Hepatocyte (in vitro differentiated cells): ENCODE measurements at regions not wholly inside any gene's neighbourhood (a gene's known extent, or its start where the extent isn't known, plus 50 kb on each side); places are given as distances from the start of the nearest gene placed in this dataset.

Source experiments
- CTCF ChIP-seq: fragments of 200-600 bp; sonication (generic); IDR thresholded peaks from 2 replicates; pipeline ENCODE4 v1.5.1; 2016; ENCODE audit warnings: antibody characterized with exemption, mild to moderate bottlenecking; ENCODE audit not compliant: poor library complexity
- EZH2phosphoT487 ChIP-seq: fragments of 200-600 bp; sonication (generic); IDR thresholded peaks from one replicate; pipeline ENCODE4 v1.6.1; 2018; ENCODE audit warnings: antibody characterized with exemption, mild to moderate bottlenecking, low read depth, moderate library complexity; ENCODE audit not compliant: unreplicated experiment, severe bottlenecking

- TF ChIP-seq EZH2phosphoT487 (no peak), CTCF (no peak)
Observed at GRCh38 chr20:63087236-63087871, 80.6 kb upstream of the BHLHE23 start.
